SU-DHL-6 (cell line): ENCODE measurements at regions not wholly inside any gene's neighbourhood (a gene's known extent, or its start where the extent isn't known, plus 50 kb on each side); places are given as distances from the start of the nearest gene placed in this dataset.
"Not testable (repeated sequence)": the region's sequence is repeated elsewhere in the genome, so short reads cannot be mapped to it uniquely, and the experiment has no call there.

ENCODE experiments used
- EZH2phosphoT487 ChIP-seq: fragments of 200-600 bp; sonication (generic), shearing (Covaris generic); conservative IDR thresholded peaks from 2 replicates; pipeline ENCODE4 v1.6.1; 2018; ENCODE audit warnings: mild to moderate bottlenecking, antibody characterized with exemption, low read length, moderate library complexity, mixed read lengths
- TF ChIP-seq, protein P1 (sequence below): fragments of 200-600 bp; sonication (generic); IDR thresholded peaks from one replicate; pipeline ENCODE4 v1.5.1; 2017; ENCODE audit warnings: antibody characterized with exemption, mild to moderate bottlenecking, low read length, moderate library complexity; ENCODE audit not compliant: insufficient read depth, poor library complexity, severe bottlenecking

DNA sequence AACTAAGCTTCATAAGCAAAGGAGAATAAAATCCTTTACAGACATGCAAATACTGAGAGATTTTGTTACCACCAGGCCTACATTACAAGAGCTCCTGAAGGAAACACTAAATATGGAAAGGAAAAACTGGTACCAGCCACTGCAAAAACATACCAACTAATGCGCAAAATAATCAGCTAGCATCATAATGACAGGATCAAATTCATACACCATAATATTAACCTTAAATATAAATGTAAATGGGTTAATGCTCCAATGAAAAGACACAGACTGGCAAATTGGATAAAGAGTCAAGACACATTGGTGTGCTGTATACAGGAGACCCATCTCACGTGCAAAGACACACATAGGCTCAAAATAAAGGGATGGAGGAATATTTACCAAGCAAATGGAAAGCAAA lies 80.3 kb upstream of the SLC35F3 start:
- TF ChIP-seq, protein P1, sequence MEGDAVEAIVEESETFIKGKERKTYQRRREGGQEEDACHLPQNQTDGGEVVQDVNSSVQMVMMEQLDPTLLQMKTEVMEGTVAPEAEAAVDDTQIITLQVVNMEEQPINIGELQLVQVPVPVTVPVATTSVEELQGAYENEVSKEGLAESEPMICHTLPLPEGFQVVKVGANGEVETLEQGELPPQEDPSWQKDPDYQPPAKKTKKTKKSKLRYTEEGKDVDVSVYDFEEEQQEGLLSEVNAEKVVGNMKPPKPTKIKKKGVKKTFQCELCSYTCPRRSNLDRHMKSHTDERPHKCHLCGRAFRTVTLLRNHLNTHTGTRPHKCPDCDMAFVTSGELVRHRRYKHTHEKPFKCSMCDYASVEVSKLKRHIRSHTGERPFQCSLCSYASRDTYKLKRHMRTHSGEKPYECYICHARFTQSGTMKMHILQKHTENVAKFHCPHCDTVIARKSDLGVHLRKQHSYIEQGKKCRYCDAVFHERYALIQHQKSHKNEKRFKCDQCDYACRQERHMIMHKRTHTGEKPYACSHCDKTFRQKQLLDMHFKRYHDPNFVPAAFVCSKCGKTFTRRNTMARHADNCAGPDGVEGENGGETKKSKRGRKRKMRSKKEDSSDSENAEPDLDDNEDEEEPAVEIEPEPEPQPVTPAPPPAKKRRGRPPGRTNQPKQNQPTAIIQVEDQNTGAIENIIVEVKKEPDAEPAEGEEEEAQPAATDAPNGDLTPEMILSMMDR = not testable (repeated sequence)
- not testable (repeated sequence) for TF ChIP-seq EZH2phosphoT487
